C4-2B (cell line): ENCODE measurements at regions not wholly inside any gene's neighbourhood (a gene's known extent, or its start where the extent isn't known, plus 50 kb on each side); places are given as distances from the start of the nearest gene placed in this dataset.

ENCODE experiments used
- CTCF ChIP-seq: fragments of 450-650 bp; conservative IDR thresholded peaks from 2 replicates; pipeline ENCODE4 v1.5.1; 2017; ENCODE audit warnings: mild to moderate bottlenecking
- ZFX ChIP-seq: fragments of 450-650 bp; IDR thresholded peaks from 2 replicates; pipeline ENCODE4 v1.6.1; 2017

GRCh38 chr20:11403711-11404110 lies 514.0 kb upstream of the BTBD3 start:
- TF ChIP-seq CTCF (no peak), ZFX (no peak)
